HL-60 (cell line): ENCODE measurements at regions not wholly inside any gene's neighbourhood (a gene's known extent, or its start where the extent isn't known, plus 50 kb on each side); places are given as distances from the start of the nearest gene placed in this dataset.

Experiments
- DNase-seq, 2 experiments: peaks; one replicate each; pipeline ENCODE4 v3.0.0-alpha.2; 2010 to 2020; ENCODE audit warnings: low read depth in 1 of 2, low spot score in 1 of 2
- H3K27ac ChIP-seq: fragments of 250-450 bp; sonication (Bioruptor Pico); replicated peaks from 2 replicates; pipeline ENCODE4 v1.5.1; 2020; ENCODE audit warnings: mild to moderate bottlenecking, moderate library complexity
- H3K27me3 ChIP-seq: fragments of 250-450 bp; sonication (Bioruptor Pico); 2 replicates; pipeline ENCODE4 v1.5.1; 2021; ENCODE audit warnings: mild to moderate bottlenecking, moderate library complexity; ENCODE audit not compliant: insufficient read depth, poor library complexity, severe bottlenecking
- H3K4me3 ChIP-seq: replicated peaks from 2 replicates; pipeline ENCODE4 v1.5.1; 2011; ENCODE audit warnings: mild to moderate bottlenecking, control low read depth, low read length; ENCODE audit not compliant: insufficient read depth
- GABPA ChIP-seq: IDR thresholded peaks from 2 replicates; pipeline ENCODE4 v1.6.1; 2012; ENCODE audit warnings: low read depth
- POLR2AphosphoS5 ChIP-seq: IDR thresholded peaks from 2 replicates; pipeline ENCODE4 v1.6.1; 2012; ENCODE audit warnings: low read depth
- REST ChIP-seq: IDR thresholded peaks from 2 replicates; pipeline ENCODE4 v1.6.1; 2012; ENCODE audit warnings: low read depth; ENCODE audit not compliant: insufficient replicate concordance
- SPI1 ChIP-seq: IDR thresholded peaks from 2 replicates; pipeline ENCODE4 v1.6.1; 2012; ENCODE audit warnings: low read depth, mild to moderate bottlenecking, borderline replicate concordance
- TF ChIP-seq, protein P1 (sequence below): IDR thresholded peaks from one replicate; pipeline ENCODE4 v1.5.1; 2011; ENCODE audit warnings: low read length, control low read depth, inconsistent platforms; ENCODE audit not compliant: insufficient read depth

- no peaks in the 10 kb centered on the region for H3K27me3 ChIP-seq
- TF ChIP-seq POLR2AphosphoS5: no peak
- no peak for TF ChIP-seq GABPA
- TF ChIP-seq, protein P1, sequence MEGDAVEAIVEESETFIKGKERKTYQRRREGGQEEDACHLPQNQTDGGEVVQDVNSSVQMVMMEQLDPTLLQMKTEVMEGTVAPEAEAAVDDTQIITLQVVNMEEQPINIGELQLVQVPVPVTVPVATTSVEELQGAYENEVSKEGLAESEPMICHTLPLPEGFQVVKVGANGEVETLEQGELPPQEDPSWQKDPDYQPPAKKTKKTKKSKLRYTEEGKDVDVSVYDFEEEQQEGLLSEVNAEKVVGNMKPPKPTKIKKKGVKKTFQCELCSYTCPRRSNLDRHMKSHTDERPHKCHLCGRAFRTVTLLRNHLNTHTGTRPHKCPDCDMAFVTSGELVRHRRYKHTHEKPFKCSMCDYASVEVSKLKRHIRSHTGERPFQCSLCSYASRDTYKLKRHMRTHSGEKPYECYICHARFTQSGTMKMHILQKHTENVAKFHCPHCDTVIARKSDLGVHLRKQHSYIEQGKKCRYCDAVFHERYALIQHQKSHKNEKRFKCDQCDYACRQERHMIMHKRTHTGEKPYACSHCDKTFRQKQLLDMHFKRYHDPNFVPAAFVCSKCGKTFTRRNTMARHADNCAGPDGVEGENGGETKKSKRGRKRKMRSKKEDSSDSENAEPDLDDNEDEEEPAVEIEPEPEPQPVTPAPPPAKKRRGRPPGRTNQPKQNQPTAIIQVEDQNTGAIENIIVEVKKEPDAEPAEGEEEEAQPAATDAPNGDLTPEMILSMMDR: no peak
- no peak for TF ChIP-seq SPI1
- no peak for TF ChIP-seq REST
- no peak overlapping the region for H3K4me3 ChIP-seq
- H3K27ac ChIP-seq: no peak overlapping the region
- DNase-seq: no peak
Observed at GRCh38 chr3:159660326-159660725, 328.3 kb upstream of the IL12A start.

GRCh38 chr3:159660901-159661300 lies 327.7 kb upstream of the IL12A start:
- no peak for DNase-seq
- TF ChIP-seq, protein P1: no peak
- no peak for TF ChIP-seq REST
- TF ChIP-seq GABPA: no peak
- TF ChIP-seq POLR2AphosphoS5: no peak
- no peak for TF ChIP-seq SPI1
- no peak overlapping the region for H3K4me3 ChIP-seq
- no peaks in the 10 kb centered on the region for H3K27me3 ChIP-seq
- no peak overlapping the region for H3K27ac ChIP-seq

DNA sequence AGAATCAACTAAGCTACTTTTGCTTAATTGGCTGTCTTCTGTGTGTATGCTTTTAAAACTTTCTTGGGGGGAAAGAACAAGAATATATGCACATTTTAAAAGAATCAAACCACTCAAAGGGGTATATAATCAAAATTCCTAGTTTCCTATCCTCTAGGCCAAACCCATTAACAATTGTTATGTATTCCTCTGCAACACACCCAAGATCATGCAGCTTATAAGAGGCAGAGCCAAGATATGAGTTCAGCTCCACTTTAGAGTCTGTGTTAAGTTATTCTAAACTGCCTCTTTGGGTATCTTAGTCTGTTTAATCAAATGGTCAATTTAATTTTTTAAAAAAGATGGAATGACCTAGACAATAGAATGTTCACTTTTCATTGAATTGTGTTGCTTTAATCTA lies 326.1 kb upstream of the IL12A start:
- TF ChIP-seq, protein P1: no peak
- TF ChIP-seq REST (no peak), GABPA (no peak), POLR2AphosphoS5 (no peak), SPI1 (no peak)
- no peak for DNase-seq
- Histone ChIP-seq H3K27me3 (no peaks in the 10 kb centered on the region), H3K27ac (no peak overlapping the region), H3K4me3 (no peak overlapping the region)
